Kidney (tissue), 13 donors: ENCODE measurements at regions not wholly inside any gene's neighbourhood (a gene's known extent, or its start where the extent isn't known, plus 50 kb on each side); places are given as distances from the start of the nearest gene placed in this dataset.

Experiments
- DNase-seq, 5 donors: peaks; one replicate each; pipeline ENCODE4 v3.0.0-alpha.2; 2013 to 2020
- FAIRE-seq: peaks from 2 replicates; lab custom pipeline; 2012; peaks lifted over from hg19 to GRCh38; lab: Jason Lieb, UNC
- H3K27ac ChIP-seq, 2 donors: one replicate each; pipeline ENCODE4 v1.7.0; 2013; ENCODE audit warnings: low read depth in 2 of 2, low read length in 2 of 2, inconsistent platforms in 1 of 2
- H3K27me3 ChIP-seq: one replicate; pipeline ENCODE4 v1.7.1; 2013; ENCODE audit warnings: low read length, inconsistent platforms; ENCODE audit not compliant: control insufficient read depth, insufficient read depth
- H3K36me3 ChIP-seq, 3 donors: one replicate each; pipeline versions ENCODE4 v1.7.0 to v1.7.1; 2013; ENCODE audit warnings: low read length in 3 of 3, control low read depth in 1 of 3, inconsistent platforms in 1 of 3; ENCODE audit not compliant: insufficient read depth in 3 of 3, control insufficient read depth in 2 of 3
- H3K4me1 ChIP-seq, 3 donors: one replicate each; pipeline versions ENCODE4 v1.7.0 to v1.7.1; 2013; ENCODE audit warnings: low read length in 3 of 3, inconsistent platforms in 1 of 3, low read depth in 1 of 3; ENCODE audit not compliant: control insufficient read depth in 2 of 3, insufficient read depth in 2 of 3
- H3K4me3 ChIP-seq, 3 donors: one replicate each; pipeline versions ENCODE4 v1.7.0 to v1.8.1; 2013; ENCODE audit warnings: low read length in 3 of 3, control low read depth in 1 of 3, inconsistent platforms in 1 of 3
- H3K9ac ChIP-seq, 3 donors: one replicate each; pipeline versions ENCODE4 v1.7.0 to v1.7.1; 2013; ENCODE audit warnings: low read length in 3 of 3, control low read depth in 1 of 3, inconsistent platforms in 1 of 3
- H3K9me3 ChIP-seq, 3 donors: one replicate each; pipeline versions ENCODE4 v1.7.0 to v1.7.1; 2013; ENCODE audit warnings: low read length in 3 of 3, control low read depth in 1 of 3, inconsistent platforms in 1 of 3; ENCODE audit not compliant: control insufficient read depth in 2 of 3, insufficient read depth in 1 of 3
- intact Hi-C: fragments of 100-400 bp; cut with DNase I; formaldehyde crosslinking; loops from one replicate; pipeline ENCODE4 v1.11.1; 2022
- TF ChIP-seq, protein P1 (sequence below): IDR thresholded peaks from 3 replicates; pipeline ENCODE4 v1.5.1; 2012; ENCODE audit warnings: mild to moderate bottlenecking, moderate library complexity, borderline replicate concordance; ENCODE audit not compliant: insufficient read depth; ENCODE audit errors: extremely low read depth
- donor health status: control.
- donor health status: control.
- donor health status: control.
- donor health status: control.
- donor health status: control.
- donor health status: DM: yes; HTN: yes; CAD: no.
- donor health status: Normal renal cell carcinoma (clear cell type).

DNA sequence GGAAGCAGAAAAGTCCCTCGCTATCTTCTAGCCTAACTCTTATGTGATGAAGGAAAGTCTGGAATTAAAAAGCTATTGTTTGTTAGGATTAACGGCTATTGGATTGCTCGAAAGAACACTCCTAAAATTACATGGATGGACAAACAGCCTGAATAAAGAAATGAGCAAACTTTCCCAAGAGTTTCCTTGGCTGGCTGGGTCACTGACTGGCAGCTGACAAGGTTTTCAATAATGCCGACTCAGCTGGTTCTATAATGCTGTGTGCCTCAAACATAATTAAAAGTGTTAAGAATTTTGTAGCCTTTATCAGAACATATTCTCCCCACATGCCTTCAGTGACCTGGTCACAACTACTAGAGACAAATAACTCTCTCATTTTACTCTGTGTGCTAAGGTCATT lies 142.9 kb upstream of the ADAMTS9 start:
- no peak overlapping the region for H3K27ac ChIP-seq
- peaks cover 0 to 4% (median 3%) of the 10 kb centered on the region in 3 donors for H3K36me3 ChIP-seq
- H3K4me3 ChIP-seq = no peak overlapping the region
- no peak overlapping the region for H3K9ac ChIP-seq
- no peaks in the 10 kb centered on the region for H3K27me3 ChIP-seq
- FAIRE-seq (no peak), DNase-seq (no peak)
- peaks cover 2 to 5% (median 3%) of the 10 kb centered on the region in 3 donors for H3K4me1 ChIP-seq
- intact Hi-C loops = no loop called here
- no peaks in the 10 kb centered on the region for H3K9me3 ChIP-seq
- TF ChIP-seq, protein P1, sequence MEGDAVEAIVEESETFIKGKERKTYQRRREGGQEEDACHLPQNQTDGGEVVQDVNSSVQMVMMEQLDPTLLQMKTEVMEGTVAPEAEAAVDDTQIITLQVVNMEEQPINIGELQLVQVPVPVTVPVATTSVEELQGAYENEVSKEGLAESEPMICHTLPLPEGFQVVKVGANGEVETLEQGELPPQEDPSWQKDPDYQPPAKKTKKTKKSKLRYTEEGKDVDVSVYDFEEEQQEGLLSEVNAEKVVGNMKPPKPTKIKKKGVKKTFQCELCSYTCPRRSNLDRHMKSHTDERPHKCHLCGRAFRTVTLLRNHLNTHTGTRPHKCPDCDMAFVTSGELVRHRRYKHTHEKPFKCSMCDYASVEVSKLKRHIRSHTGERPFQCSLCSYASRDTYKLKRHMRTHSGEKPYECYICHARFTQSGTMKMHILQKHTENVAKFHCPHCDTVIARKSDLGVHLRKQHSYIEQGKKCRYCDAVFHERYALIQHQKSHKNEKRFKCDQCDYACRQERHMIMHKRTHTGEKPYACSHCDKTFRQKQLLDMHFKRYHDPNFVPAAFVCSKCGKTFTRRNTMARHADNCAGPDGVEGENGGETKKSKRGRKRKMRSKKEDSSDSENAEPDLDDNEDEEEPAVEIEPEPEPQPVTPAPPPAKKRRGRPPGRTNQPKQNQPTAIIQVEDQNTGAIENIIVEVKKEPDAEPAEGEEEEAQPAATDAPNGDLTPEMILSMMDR = no peak

DNA sequence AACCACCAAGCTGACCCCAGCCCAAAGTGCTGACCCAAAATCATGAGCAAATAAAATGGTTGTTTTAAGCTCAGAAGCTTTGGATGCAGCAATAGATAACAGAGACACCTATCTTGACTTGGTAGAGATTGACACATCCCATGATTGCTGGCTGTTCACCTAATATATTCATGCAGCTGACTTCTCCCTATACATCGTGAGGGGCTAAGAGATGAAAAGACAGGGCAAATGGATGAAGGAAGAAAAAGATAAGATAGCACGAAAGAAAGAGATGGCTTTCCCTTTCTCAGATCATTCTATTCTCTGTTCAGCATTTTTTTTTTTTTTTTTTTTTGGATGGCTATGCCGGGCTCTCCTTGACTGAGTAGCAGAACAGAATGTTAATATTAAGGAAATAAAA lies 141.5 kb upstream of the ADAMTS9 start:
- Histone ChIP-seq H3K27ac (no peak overlapping the region), H3K9ac (no peak overlapping the region), H3K4me1 (peaks cover 2 to 5% (median 3%) of the 10 kb centered on the region in 3 donors), H3K27me3 (no peaks in the 10 kb centered on the region), H3K4me3 (no peak overlapping the region), H3K36me3 (peaks cover 0 to 4% (median 3%) of the 10 kb centered on the region in 3 donors), H3K9me3 (no peaks in the 10 kb centered on the region)
- DNase-seq = no peak
- FAIRE-seq = no peak
- TF ChIP-seq, protein P1 = no peak
- intact Hi-C loops = no loop called here

DNA sequence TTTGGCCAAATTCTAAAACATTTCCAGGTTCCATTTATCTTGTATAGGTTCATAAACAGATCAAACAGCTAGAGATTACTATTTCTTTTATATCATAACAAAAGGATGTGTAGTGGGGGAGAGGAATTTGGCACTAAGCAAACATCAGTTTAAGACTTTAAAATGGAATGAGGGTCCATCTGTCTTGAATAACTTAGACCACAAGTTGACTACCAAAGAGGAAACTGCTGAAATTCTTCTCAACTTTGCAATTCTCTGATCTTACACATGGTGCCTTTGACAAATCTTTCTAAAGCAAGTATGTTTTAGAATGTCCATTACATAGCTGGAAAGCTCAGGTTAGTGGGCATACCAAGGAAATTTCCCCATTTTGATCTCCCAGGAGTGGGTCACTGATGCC lies 140.5 kb upstream of the ADAMTS9 start:
- intact Hi-C loops = no loop called here
- Histone ChIP-seq H3K4me1 (peaks cover 2 to 5% (median 3%) of the 10 kb centered on the region in 3 donors), H3K9me3 (no peaks in the 10 kb centered on the region), H3K27me3 (no peaks in the 10 kb centered on the region), H3K27ac (no peak overlapping the region), H3K36me3 (no peaks in the 10 kb centered on the region), H3K4me3 (no peak overlapping the region), H3K9ac (no peak overlapping the region)
- DNase-seq = no peak
- TF ChIP-seq, protein P1 = no peak
- FAIRE-seq = no peak

DNA sequence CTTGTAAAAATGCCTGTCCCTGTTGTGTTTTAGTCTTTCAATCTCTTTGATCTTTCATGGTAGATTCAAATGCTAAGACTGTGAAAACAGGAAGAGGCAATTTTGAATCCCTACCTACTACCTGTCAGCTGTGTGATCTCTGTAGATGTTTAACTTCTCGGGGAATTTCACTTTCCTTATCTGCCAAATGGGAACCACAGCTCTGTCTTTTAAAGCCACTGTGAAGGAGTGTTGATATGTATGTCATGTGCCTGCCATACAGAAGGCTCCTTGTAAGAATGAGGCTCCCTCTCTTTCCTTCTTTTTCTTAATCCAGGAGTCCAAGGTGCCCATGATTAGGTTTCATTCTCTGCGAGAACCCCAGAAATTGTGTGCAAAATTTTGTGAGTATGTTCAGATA lies 139.6 kb upstream of the ADAMTS9 start:
- intact Hi-C loops = no loop called here

More for the DNA sequence above, 139.6 kb upstream of the ADAMTS9 start:
- no peak for FAIRE-seq
- no peaks in the 10 kb centered on the region for H3K36me3 ChIP-seq
- H3K4me3 ChIP-seq = no peak overlapping the region
- H3K4me1 ChIP-seq = peaks cover 2 to 5% (median 3%) of the 10 kb centered on the region in 3 donors
- no peaks in the 10 kb centered on the region for H3K27me3 ChIP-seq
- no peak for DNase-seq
- no peak overlapping the region for H3K27ac ChIP-seq
- TF ChIP-seq, protein P1 = no peak
- no peaks in the 10 kb centered on the region for H3K9me3 ChIP-seq
- H3K9ac ChIP-seq = no peak overlapping the region
